ENCODE measurements at regions not wholly inside any gene's neighbourhood (a gene's known extent, or its start where the extent isn't known, plus 50 kb on each side); places are given as distances from the start of the nearest gene placed in this dataset.

- intact Hi-C loops (cut with DNase I; ENCODE audit: low total_unique reads), result no loop called here
- Histone ChIP-seq H3K9me3 (no peaks in the 10 kb centered on the region), H3K27ac (no peak overlapping the region), H3K4me3 (no peak overlapping the region), H3K4me1 (no peaks in the 10 kb centered on the region), H3K27me3 (no peaks in the 10 kb centered on the region), H3K36me3 (no peaks in the 10 kb centered on the region)
- no peak for DNase-seq
- TF ChIP-seq, protein P1, sequence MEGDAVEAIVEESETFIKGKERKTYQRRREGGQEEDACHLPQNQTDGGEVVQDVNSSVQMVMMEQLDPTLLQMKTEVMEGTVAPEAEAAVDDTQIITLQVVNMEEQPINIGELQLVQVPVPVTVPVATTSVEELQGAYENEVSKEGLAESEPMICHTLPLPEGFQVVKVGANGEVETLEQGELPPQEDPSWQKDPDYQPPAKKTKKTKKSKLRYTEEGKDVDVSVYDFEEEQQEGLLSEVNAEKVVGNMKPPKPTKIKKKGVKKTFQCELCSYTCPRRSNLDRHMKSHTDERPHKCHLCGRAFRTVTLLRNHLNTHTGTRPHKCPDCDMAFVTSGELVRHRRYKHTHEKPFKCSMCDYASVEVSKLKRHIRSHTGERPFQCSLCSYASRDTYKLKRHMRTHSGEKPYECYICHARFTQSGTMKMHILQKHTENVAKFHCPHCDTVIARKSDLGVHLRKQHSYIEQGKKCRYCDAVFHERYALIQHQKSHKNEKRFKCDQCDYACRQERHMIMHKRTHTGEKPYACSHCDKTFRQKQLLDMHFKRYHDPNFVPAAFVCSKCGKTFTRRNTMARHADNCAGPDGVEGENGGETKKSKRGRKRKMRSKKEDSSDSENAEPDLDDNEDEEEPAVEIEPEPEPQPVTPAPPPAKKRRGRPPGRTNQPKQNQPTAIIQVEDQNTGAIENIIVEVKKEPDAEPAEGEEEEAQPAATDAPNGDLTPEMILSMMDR (IDR thresholded peaks at IDR 0.05), result no peak
- no peak for TF ChIP-seq POLR2A (IDR thresholded peaks at IDR 0.05)
Measured at GRCh38 chr9:118034701-118035100, 330.5 kb downstream of the TLR4 start.

DNA sequence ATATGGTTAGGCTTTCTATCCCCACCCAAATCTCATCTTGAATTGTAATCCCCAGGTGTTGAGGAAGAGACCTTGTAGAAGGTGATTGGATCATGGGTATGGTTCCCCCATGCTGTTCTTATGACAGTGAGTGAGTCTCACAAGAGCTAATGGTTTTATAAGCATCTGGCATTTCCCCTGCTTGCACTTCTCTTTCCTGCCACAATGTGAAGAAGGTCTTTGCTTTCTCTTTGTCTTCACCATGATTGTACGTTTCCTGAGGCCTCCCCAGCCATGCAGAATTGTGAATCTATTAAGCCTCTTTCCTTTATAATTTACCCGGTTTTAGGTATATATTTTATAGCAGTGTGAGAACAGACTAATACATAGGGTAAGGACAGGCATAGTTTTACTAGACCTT, 334.5 kb downstream of the TLR4 start:
- Histone ChIP-seq H3K4me1 (no peaks in the 10 kb centered on the region), H3K27me3 (no peaks in the 10 kb centered on the region), H3K9me3 (no peaks in the 10 kb centered on the region), H3K36me3 (no peaks in the 10 kb centered on the region), H3K27ac (no peak overlapping the region), H3K4me3 (no peak overlapping the region)
- no peak for DNase-seq
- intact Hi-C loops (cut with DNase I; ENCODE audit: low total_unique reads), result no loop called here
- TF ChIP-seq POLR2A (IDR thresholded peaks at IDR 0.05), result no peak
- TF ChIP-seq, protein P1 (IDR thresholded peaks at IDR 0.05), result no peak

- intact Hi-C loops (cut with DNase I; ENCODE audit: low total_unique reads), result no loop called here
- no peaks in the 10 kb centered on the region for H3K36me3 ChIP-seq
- no peak overlapping the region for H3K27ac ChIP-seq
- TF ChIP-seq POLR2A (IDR thresholded peaks at IDR 0.05), result no peak
- TF ChIP-seq, protein P1 (IDR thresholded peaks at IDR 0.05), result no peak
- H3K4me1 ChIP-seq, result no peaks in the 10 kb centered on the region
- no peaks in the 10 kb centered on the region for H3K27me3 ChIP-seq
- H3K4me3 ChIP-seq, result no peak overlapping the region
- no peaks in the 10 kb centered on the region for H3K9me3 ChIP-seq
- no peak for DNase-seq
Measured at GRCh38 chr9:118058227-118058626, 354.0 kb downstream of the TLR4 start.

GRCh38 chr9:118059484-118060278, 355.5 kb downstream of the TLR4 start:
- Histone ChIP-seq H3K4me1 (no peaks in the 10 kb centered on the region), H3K27me3 (no peaks in the 10 kb centered on the region), H3K27ac (no peak overlapping the region), H3K9me3 (no peaks in the 10 kb centered on the region), H3K36me3 (no peaks in the 10 kb centered on the region), H3K4me3 (no peak overlapping the region)
- DNase-seq, result no peak
- no peak for TF ChIP-seq POLR2A (IDR thresholded peaks at IDR 0.05)
- TF ChIP-seq, protein P1 (IDR thresholded peaks at IDR 0.05), result no peak
- intact Hi-C loops (cut with DNase I; ENCODE audit: low total_unique reads), result no loop called here

DNA sequence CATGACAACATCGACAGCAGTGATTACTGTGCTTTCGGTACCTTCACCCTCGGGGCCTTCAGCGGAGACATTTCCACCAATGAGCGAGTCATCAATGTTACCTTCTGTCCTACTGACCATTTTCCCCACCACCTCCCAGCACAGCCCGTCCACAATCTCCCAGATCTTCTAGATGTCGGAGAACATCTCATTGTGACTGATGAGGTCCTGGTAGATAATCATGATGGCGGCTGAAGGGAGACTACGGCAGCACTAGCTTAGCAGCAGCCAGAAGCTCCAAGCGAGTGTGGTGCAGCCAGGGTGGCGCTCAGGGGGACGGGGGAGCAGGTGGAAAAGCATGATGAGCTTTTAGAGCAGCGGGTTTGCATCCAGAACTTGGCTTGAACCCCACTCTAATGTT, 379.0 kb downstream of the TLR4 start:
- no peak for DNase-seq
- no peaks in the 10 kb centered on the region for H3K27me3 ChIP-seq
- H3K4me3 ChIP-seq, result no peak overlapping the region
- H3K4me1 ChIP-seq, result no peaks in the 10 kb centered on the region
- TF ChIP-seq POLR2A (IDR thresholded peaks at IDR 0.05), result no peak
- TF ChIP-seq, protein P1 (IDR thresholded peaks at IDR 0.05), result no peak
- no peaks in the 10 kb centered on the region for H3K9me3 ChIP-seq
- no peaks in the 10 kb centered on the region for H3K36me3 ChIP-seq
- intact Hi-C loops (cut with DNase I; ENCODE audit: low total_unique reads), result no loop called here
- no peak overlapping the region for H3K27ac ChIP-seq
